Colonic mucosa (tissue), 4 donors: ENCODE measurements at regions not wholly inside any gene's neighbourhood (a gene's known extent, or its start where the extent isn't known, plus 50 kb on each side); places are given as distances from the start of the nearest gene placed in this dataset.

ENCODE experiments used
- DNase-seq: peaks from one replicate; pipeline ENCODE4 v3.0.0-alpha.2; 2020
- H3K27ac ChIP-seq: fragments of 200-600 bp; one replicate; pipeline ENCODE4 v1.8.0; 2021
- H3K27me3 ChIP-seq: fragments of 200-600 bp; one replicate; pipeline ENCODE4 v1.8.0; 2021
- H3K36me3 ChIP-seq: fragments of 200-600 bp; one replicate; pipeline ENCODE4 v1.8.0; 2021
- H3K4me1 ChIP-seq: fragments of 200-600 bp; one replicate; pipeline ENCODE4 v1.8.0; 2021; ENCODE audit warnings: mild to moderate bottlenecking
- H3K4me3 ChIP-seq: fragments of 200-600 bp; one replicate; pipeline ENCODE4 v1.8.0; 2021
- H3K9ac ChIP-seq, 2 donors: one replicate each; pipeline ENCODE4 v1.7.0; 2013; ENCODE audit warnings: control low read depth in 2 of 2, low read depth in 2 of 2, low read length in 2 of 2
- H3K9me3 ChIP-seq: fragments of 200-600 bp; one replicate; pipeline ENCODE4 v1.8.0; 2021
- CTCF ChIP-seq: fragments of 200-600 bp; IDR thresholded peaks from one replicate; pipeline ENCODE4 v1.8.0; 2022; ENCODE audit warnings: antibody characterized with exemption, mild to moderate bottlenecking
- intact Hi-C: fragments of 100-400 bp; cut with DNase I; formaldehyde crosslinking; loops from one replicate; pipeline ENCODE4 v1.14.1; 2022
- donor health status: healthy.
- donor health status: DM: no; HTN: no; CAD: no.
- donor health status: DM: no; HTN: no; CAD: no.

- intact Hi-C loops = no loop called here
- no peaks in the 10 kb centered on the region for H3K27me3 ChIP-seq
- TF ChIP-seq CTCF = no peak
- no peaks in the 10 kb centered on the region for H3K4me1 ChIP-seq
- H3K36me3 ChIP-seq = no peaks in the 10 kb centered on the region
- no peak overlapping the region for H3K4me3 ChIP-seq
- no peak for DNase-seq
- no peaks in the 10 kb centered on the region for H3K9me3 ChIP-seq
- H3K9ac ChIP-seq = no peak overlapping the region
- no peak overlapping the region for H3K27ac ChIP-seq
Observed at GRCh38 chr4:129966175-129966574, 870.2 kb downstream of the C4orf33 start.

GRCh38 chr4:129968366-129968765, 872.4 kb downstream of the C4orf33 start:
- H3K4me1 ChIP-seq = no peaks in the 10 kb centered on the region
- no peak for TF ChIP-seq CTCF
- H3K4me3 ChIP-seq = no peak overlapping the region
- no peak overlapping the region for H3K27ac ChIP-seq
- intact Hi-C loops = no loop called here
- no peaks in the 10 kb centered on the region for H3K9me3 ChIP-seq
- H3K27me3 ChIP-seq = no peaks in the 10 kb centered on the region
- DNase-seq = no peak
- H3K9ac ChIP-seq = no peak overlapping the region
- H3K36me3 ChIP-seq = no peaks in the 10 kb centered on the region

GRCh38 chr4:129968778-129969177, 872.8 kb downstream of the C4orf33 start:
- TF ChIP-seq CTCF = no peak
- Histone ChIP-seq H3K9me3 (no peaks in the 10 kb centered on the region), H3K4me1 (no peaks in the 10 kb centered on the region), H3K27ac (no peak overlapping the region), H3K9ac (no peak overlapping the region), H3K27me3 (no peaks in the 10 kb centered on the region), H3K36me3 (no peaks in the 10 kb centered on the region), H3K4me3 (no peak overlapping the region)
- no peak for DNase-seq
- intact Hi-C loops = no loop called here

GRCh38 chr4:129970801-129971200, 874.8 kb downstream of the C4orf33 start:
- Histone ChIP-seq H3K4me1 (no peaks in the 10 kb centered on the region), H3K9ac (no peak overlapping the region), H3K9me3 (no peaks in the 10 kb centered on the region), H3K4me3 (no peak overlapping the region), H3K27me3 (no peaks in the 10 kb centered on the region), H3K27ac (no peak overlapping the region), H3K36me3 (no peaks in the 10 kb centered on the region)
- no peak for TF ChIP-seq CTCF
- DNase-seq = no peak
- intact Hi-C loops = no loop called here

- Histone ChIP-seq H3K27ac (no peak overlapping the region), H3K4me3 (no peak overlapping the region), H3K27me3 (no peaks in the 10 kb centered on the region), H3K9me3 (no peaks in the 10 kb centered on the region), H3K4me1 (no peaks in the 10 kb centered on the region), H3K9ac (no peak overlapping the region), H3K36me3 (no peaks in the 10 kb centered on the region)
- DNase-seq = no peak
- no peak for TF ChIP-seq CTCF
- intact Hi-C loops = no loop called here
Observed at GRCh38 chr4:129971419-129971818, 875.5 kb downstream of the C4orf33 start.

GRCh38 chr4:129972257-129972656, 876.3 kb downstream of the C4orf33 start:
- no peak for DNase-seq
- intact Hi-C loops = no loop called here
- H3K36me3 ChIP-seq = no peaks in the 10 kb centered on the region
- H3K4me3 ChIP-seq = no peak overlapping the region
- no peak overlapping the region for H3K27ac ChIP-seq
- no peaks in the 10 kb centered on the region for H3K4me1 ChIP-seq
- no peaks in the 10 kb centered on the region for H3K27me3 ChIP-seq
- H3K9ac ChIP-seq = no peak overlapping the region
- no peaks in the 10 kb centered on the region for H3K9me3 ChIP-seq
- no peak for TF ChIP-seq CTCF
